ENCODE measurements at regions not wholly inside any gene's neighbourhood (a gene's known extent, or its start where the extent isn't known, plus 50 kb on each side); places are given as distances from the start of the nearest gene placed in this dataset.

GRCh38 chr2:176664478-176664877 is 395.2 kb downstream of the MTX2 start:
- TF ChIP-seq CTCF (conservative IDR thresholded peaks at IDR 0.05 in 1 of 2, IDR thresholded peaks at IDR 0.05 in 1 of 2; ENCODE audit: extremely low read depth in 1 of 2, insufficient read depth in 1 of 2, low read depth in 1 of 2, low read length in 2 of 2) (no peak), EZH2 (IDR thresholded peaks at IDR 0.05; ENCODE audit: borderline replicate concordance, low read length) (no peak)
